GM19438 (cell line): ENCODE measurements at regions not wholly inside any gene's neighbourhood (a gene's known extent, or its start where the extent isn't known, plus 50 kb on each side); places are given as distances from the start of the nearest gene placed in this dataset.

ENCODE experiments used
- ATAC-seq: cut with Tn5 transposase; IDR thresholded peaks from one replicate; pipeline ENCODE4 v1.9.1; 2021; ENCODE audit warnings: low read depth; ENCODE audit not compliant: unreplicated experiment

GRCh38 chr18:38087538-38087937 lies 521.9 kb upstream of the CELF4 start:
- ATAC-seq: no peak

- ATAC-seq: no peak
These were observed 515.9 kb upstream of the CELF4 start for GRCh38 chr18:38081516-38081915.

- ATAC-seq: no peak
These were observed 511.6 kb upstream of the CELF4 start for GRCh38 chr18:38077229-38077628.

- no peak for ATAC-seq
These were observed 510.9 kb upstream of the CELF4 start for GRCh38 chr18:38076346-38077070.

GRCh38 chr18:38074298-38074876 lies 508.8 kb upstream of the CELF4 start:
- no peak for ATAC-seq

- no peak for ATAC-seq
These were observed 502.2 kb upstream of the CELF4 start for GRCh38 chr18:38067821-38068220.

- ATAC-seq: no peak
These were observed 501.5 kb upstream of the CELF4 start for GRCh38 chr18:38067086-38067485.

- no peak for ATAC-seq
These were observed 487.4 kb upstream of the CELF4 start for GRCh38 chr18:38052879-38053590.

GRCh38 chr18:38047820-38048219 lies 482.2 kb upstream of the CELF4 start:
- no peak for ATAC-seq

- no peak for ATAC-seq
These were observed 481.1 kb upstream of the CELF4 start for GRCh38 chr18:38046651-38047050.

GRCh38 chr18:38045845-38046244 lies 480.2 kb upstream of the CELF4 start:
- no peak for ATAC-seq

GRCh38 chr18:38042211-38042890 lies 476.8 kb upstream of the CELF4 start:
- ATAC-seq: no peak

GRCh38 chr18:38038242-38038641 lies 472.6 kb upstream of the CELF4 start:
- no peak for ATAC-seq

- ATAC-seq: no peak
These were observed 469.6 kb upstream of the CELF4 start for GRCh38 chr18:38035193-38035592.

- no peak for ATAC-seq
These were observed 467.7 kb upstream of the CELF4 start for GRCh38 chr18:38033282-38033681.

- ATAC-seq: no peak
These were observed 466.9 kb upstream of the CELF4 start for GRCh38 chr18:38032516-38032915.

GRCh38 chr18:38028946-38029345 lies 463.3 kb upstream of the CELF4 start:
- ATAC-seq: no peak

- no peak for ATAC-seq
These were observed 459.9 kb upstream of the CELF4 start for GRCh38 chr18:38025433-38026038.

GRCh38 chr18:38023871-38024270 lies 458.3 kb upstream of the CELF4 start:
- no peak for ATAC-seq

- ATAC-seq: no peak
These were observed 456.6 kb upstream of the CELF4 start for GRCh38 chr18:38022234-38022633.

GRCh38 chr18:38019292-38019691 lies 453.7 kb upstream of the CELF4 start:
- ATAC-seq: no peak
